ENCODE measurements at regions not wholly inside any gene's neighbourhood (a gene's known extent, or its start where the extent isn't known, plus 50 kb on each side); places are given as distances from the start of the nearest gene placed in this dataset.

DNA sequence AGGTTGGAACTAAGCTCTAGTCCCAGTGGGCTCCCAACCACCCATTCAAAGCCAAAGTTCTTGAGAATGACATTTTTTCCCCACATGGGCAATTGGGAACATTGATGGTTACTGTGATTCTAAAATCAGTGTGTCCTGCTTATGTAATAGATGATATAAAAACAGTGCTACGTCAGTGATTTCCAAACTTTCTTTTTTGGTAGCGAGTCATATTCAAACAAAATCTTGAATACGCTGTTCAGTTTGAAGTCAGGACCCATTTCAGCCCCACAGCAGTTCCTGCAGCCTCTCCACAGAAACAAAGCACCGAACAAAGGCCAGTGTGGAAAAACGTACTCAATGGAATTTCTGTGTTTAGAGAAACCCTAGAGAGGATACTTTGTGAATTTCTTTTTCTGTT, 170.0 kb upstream of the OLIG3 start:
- TF ChIP-seq RAD21 (conservative IDR thresholded peaks at IDR 0.05 in 1 of 2, IDR thresholded peaks at IDR 0.05 in 1 of 2) (no peak), CTCF (IDR thresholded peaks at IDR 0.05) (no peak), EP300 (IDR thresholded peaks at IDR 0.05) (no peak), SMC3 (IDR thresholded peaks at IDR 0.05) (no peak), POLR2A (IDR thresholded peaks at IDR 0.05; ENCODE audit: low read length) (no peak), HOXB13 (CRISPR knock-in tag; IDR thresholded peaks at IDR 0.05; ENCODE audit: low read depth) (no peak), CEBPB (IDR thresholded peaks at IDR 0.05) (no peak), CHD4 (IDR thresholded peaks at IDR 0.05; ENCODE audit: borderline replicate concordance) (no peak), NR3C1 (IDR thresholded peaks at IDR 0.05) (no peak)
- TF ChIP-seq, protein P1, sequence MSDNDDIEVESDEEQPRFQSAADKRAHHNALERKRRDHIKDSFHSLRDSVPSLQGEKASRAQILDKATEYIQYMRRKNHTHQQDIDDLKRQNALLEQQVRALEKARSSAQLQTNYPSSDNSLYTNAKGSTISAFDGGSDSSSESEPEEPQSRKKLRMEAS (IDR thresholded peaks at IDR 0.05), result no peak

All from A549 (cell line).